ENCODE measurements at regions not wholly inside any gene's neighbourhood (a gene's known extent, or its start where the extent isn't known, plus 50 kb on each side); places are given as distances from the start of the nearest gene placed in this dataset.
A peak's percentile ranks its signal among the peaks of the same experiment; 100 is the strongest.
"Not testable (repeated sequence)": the region's sequence is repeated elsewhere in the genome, so short reads cannot be mapped to it uniquely, and the experiment has no call there.

DNA sequence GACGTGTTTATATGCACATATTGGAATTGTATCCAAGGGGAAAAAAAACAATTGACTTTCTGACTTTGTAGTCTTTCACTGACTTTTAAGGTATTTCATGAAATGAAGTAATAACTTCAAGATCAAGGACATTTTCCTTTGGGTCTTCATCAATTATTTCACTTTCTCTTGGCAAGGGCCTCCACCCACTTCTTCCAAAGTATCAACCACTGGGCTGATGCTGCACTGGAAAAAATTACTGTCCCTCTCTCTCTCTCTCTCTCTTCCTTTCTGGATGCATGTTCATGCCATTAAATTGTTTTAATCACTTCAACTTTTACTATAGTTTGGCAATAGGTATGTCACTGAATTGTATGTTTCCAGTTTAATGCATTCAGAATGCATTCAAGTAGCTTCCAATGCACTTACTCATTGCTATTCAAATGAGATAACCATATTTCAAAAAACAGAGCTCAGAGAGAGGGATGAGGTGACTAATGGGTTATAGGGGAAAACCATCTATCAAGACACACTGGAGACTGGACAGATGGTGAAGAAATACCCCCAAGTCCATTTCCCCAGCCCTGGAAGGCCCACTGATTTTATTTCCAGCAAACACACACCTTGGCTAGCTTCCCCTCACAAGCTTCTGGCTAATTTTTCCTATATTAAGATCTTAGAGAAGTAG is 585.3 kb downstream of the EBF1 start:
- DNase-seq: peak in 1 of 2 experiments; percentile 9

DNA sequence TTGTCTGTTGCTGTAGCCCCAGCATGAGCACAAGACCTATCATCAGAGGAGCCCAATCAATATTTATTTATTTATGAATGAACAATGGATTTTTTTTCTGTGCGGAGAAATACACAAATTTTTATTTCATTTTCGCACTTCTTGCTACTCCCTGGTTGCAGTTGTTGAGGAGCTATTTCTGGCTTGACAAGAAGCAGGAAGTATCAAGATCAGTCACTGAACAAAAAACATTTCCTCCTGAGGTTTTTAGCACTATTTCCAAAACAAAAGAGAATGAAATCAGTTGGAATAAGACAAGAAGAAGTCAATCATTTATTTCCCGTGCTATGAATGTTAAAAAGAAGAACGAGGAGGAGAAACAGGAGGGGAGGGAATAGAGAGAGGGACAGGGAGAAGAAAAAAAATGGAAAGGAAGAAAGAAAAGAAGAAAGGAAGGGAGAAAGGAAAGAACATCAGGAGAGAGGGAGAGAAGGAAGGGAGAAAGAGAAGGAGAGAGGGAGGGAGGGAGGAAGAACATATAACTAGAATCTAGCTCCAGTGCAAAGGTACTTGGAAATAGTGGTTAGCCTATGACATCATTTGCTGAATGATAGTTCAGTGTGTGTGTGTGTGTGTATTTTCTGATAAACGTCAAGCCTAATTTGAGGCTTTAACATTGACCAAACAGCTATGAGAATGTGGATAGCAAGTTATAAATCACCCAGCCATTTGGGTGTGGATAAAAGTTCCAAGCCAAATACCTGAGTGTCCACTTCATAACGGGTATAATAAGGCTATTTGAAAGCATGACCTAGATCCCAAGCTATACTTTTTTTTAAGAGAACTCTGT is 586.0 kb downstream of the EBF1 start:
- DNase-seq: no peak

DNA sequence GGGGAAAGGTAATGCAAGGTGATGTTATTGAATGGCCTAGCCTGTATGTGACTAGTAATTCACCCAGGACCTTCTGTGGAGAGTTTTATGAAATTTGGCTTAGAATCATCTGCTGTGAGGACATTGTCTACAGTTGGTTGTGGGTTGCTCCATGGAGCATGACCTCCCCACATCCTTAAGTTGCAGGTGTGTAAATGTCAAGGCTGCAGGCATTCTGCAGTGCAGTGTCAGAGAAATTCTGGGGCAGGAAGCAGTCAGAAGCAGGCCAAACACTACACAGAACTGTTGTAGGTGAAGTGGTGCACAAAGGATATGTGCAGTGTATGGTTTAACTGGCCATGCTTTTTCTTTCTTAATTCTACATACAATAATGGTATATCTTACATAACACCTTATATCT is 588.3 kb downstream of the EBF1 start:
- no peak for DNase-seq

DNA sequence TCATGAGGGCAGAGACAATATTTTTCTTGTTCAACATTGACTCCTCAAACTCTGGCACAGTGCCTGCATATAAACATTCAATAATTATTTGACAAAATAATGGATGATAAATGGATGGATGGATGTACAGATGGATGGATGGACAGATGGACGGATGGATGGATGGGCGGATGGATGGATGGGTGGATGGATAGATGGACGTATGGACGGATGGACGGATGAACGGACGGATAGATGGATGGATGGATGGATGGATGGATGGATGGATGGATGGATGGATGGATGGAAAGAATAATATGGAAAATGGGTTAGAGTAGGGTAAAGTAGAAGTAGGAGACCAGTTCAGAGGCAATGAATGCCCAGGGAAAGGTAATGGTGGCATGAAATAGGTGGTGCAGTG is 589.2 kb downstream of the EBF1 start:
- DNase-seq: no peak

DNA sequence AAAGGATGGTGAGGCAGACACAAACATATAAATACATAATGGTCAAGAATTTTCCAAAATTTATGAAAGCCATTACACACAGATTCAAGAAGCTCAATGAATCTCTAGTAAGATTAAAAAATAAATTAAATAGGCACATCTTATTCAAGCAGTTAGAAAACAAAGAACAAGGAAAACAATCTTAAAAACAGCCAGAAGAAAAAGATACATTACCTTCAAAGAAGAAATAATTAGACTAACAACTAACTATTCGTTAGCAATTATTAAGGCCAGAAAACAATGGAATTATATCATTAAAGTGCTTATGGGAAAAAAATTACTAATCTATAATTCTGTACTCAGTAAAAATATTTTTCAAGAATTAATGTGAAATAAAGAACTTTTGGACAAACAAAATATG is 593.1 kb downstream of the EBF1 start:
- DNase-seq: no peak

DNA sequence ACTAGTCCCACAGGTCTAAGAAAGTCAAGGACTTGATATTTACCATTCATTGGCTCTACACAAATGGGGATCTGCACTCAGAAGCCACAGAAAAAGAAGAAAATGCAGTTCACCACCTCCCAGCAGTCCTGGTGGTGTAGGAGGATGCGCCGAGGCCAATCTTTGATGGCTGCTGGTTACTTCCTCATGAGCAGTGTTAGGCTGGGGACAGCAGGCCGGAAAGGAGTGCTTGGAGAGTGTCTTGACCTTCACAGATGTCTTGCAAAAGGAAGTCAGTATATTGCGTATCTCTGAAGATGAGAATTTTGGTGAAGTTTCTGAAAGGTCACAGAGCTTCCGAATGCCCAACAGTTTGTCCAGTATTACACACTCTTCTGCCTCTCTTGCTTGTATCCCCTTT is 597.0 kb downstream of the EBF1 start:
- no peak for DNase-seq

DNA sequence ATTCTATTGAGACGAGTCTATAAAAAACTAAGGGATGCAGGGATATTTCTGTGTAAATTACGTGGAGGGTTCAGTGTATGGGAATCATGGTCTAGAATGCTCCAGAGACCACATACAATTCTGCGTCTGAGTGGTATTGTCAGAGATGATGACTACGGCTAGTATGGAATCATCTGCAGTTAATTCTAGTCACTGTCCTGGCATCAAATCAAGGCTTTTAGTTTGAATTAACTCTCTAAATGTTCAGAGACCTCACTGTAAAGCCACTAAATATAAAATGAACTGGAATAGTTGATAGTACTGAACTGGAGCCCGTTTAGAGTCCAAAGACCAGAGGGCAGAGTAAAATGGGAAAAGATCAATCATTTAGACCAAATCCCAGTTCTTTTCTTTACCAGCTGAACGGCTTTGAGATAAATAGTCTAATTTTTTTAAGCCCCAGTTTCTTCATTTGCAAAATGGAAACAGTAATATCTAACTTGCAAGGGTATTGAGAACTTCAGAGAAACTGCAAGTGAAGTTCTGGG is 599.8 kb downstream of the EBF1 start:
- DNase-seq: no peak

DNA sequence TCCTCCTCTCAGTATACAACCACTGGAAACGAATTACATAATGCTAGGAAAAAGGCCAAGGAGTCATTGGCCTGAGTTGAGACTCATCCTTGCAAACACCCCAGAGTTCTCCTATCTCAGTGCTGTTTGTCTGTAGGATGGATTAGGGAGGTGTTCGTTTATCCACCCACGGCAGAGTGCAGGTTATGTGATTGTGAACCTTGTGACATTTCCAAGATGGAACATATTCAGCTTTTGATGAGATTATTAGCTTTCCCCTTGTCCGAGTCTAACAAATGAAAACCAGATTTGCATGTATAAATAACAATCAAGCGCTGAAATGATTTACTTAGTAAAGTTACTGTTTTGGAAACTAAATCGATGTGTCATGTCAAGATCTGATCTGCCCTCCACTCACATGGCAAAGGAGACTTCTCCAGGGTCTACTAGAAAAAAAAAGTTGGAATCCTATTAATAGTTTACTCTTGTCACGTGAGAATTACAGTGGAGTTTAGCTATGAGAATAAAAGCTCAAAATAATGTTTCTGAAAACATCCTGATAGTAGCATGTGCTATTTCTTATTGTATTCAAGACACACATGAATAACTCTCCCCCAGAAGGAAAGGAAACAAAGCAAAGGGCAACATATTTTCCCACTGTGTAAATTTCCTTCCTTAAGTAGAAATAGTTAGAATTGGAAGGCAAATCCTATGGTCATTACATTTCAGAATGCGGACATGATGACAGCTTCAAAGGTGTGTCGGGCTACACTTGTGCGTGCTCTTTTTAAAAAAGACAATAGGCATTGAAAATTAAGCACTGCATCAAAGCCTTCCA is 600.4 kb downstream of the EBF1 start:
- DNase-seq: no peak

DNA sequence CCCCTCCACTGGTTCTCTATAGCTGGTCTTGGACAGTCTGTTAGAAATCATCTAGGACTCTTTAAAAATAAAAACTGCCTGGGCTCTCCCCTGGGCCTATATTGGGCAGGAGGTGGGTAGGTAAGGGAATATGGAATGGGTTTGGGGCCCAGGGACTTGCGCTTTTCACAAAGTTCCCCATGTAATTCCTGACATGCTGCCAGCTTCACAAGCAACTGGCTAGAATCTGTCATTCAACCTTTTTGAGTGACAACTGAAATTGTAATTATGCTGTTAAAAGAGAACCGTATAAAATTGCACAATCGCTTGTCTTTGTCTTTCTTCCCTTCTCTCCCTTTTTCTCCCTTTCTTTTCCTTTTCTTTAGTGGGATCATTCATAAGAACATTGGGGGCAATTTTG is 603.1 kb downstream of the EBF1 start:
- no peak for DNase-seq

DNA sequence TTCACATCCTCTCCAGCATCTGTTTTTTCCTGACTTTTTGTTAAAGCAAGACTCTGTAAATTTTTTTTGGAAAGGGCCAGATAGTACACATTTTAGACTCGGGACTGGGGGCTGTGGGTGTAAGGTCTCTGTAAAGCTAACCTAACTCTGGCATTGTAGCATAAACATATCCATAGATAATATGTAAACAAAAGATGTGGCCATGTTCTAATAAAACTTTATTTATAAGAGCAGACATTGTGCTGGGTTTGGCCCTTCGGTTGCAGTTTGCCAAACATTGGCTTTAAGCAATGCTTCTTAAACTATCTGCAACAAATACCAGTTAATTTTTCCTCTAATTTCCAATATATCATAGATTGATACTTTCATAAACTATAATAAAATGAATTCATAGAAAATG is 605.2 kb downstream of the EBF1 start:
- no peak for DNase-seq

DNA sequence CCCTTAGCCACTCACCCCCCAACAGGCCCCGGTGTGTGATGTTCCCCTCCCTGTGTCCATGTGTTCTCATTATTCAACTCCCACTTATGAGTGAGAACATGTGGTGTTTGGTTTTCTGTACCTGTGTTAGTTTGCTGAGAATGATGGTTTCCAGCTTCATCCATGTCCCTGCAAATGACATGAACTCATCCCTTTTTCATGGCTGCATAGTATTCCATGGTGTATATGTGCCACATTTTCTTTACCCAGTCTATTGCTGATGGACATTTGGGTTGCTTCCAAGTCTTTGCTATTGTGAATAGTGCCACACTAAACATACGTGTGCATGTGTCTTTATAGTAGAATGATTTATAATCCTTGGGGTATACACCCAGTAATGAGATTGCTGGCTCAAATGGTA is 605.7 kb downstream of the EBF1 start:
- not testable (repeated sequence) for DNase-seq

DNA sequence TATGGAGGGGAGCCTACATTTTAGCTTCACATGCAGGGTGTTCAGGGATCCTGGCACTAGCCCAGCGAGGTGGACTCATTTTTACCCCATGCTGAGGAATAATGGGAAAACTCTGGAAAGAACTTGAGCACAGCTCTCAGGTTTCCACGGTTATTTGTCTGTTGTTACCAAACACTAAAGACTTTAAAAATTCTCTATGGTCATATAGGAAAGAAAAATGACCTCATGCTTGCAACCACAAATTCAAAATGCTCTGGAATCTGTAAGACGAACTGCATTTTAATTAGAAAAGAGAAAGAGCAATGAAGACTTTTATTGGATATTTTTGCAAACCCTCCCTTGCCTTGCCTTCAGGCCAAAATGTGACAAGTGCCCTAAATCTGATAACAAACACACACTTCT is 606.9 kb downstream of the EBF1 start:
- no peak for DNase-seq

DNA sequence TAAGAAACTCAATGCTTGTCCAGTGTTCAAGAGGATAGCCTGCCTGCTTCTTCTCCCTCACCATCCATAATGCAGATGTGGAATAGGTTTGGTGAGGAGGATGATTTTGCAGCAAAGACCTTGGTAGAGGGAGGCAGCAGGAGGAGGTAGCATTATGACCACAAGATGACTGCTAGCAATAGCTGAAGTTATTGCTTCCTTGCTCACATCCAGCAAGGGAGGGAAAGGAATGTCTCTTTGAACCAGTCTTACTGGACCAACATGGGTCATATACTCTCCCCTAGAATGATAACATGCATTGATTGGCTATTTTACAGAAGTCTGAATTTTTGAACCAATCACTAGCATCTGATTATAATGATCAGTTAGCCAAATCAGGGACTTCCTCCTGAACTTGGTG is 607.6 kb downstream of the EBF1 start:
- no peak for DNase-seq

DNA sequence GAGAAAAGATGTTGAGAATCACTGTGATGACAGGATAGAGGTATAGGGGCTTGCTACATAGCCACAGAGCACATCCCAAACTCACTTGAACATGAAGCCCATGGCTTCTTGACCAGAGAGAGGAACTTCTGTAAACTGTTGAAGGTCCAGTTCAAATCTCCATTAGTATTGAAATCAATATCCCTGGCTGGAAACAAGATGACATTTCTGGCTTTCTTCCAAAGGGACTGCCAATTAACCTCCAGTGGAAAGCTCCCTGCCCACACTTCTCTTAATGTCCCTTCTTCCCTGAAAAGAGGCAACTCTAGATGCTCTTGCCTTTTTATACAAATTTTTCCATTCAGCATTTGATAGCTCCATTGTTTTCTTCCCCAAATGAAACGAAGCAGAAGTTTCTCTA is 612.1 kb downstream of the EBF1 start:
- no peak for DNase-seq

DNA sequence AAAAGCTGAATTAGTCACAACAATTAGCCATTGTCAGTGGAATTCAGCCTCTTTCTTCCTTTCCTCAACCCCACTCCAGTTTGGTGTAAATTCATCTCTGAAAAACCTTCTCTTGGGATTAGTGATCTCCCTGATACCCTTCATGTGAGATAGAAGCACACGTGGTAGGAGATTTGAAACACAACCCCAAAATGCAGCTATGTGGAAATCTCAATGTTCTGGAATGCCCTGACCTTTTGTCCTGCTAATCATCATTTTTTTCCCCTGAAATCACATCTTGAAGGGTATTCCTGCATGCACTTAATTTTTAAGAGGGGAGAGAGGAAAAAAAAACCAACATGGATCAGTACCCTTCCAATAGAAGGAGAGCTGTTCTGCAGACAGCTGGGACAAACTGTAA is 612.6 kb downstream of the EBF1 start:
- DNase-seq: no peak

DNA sequence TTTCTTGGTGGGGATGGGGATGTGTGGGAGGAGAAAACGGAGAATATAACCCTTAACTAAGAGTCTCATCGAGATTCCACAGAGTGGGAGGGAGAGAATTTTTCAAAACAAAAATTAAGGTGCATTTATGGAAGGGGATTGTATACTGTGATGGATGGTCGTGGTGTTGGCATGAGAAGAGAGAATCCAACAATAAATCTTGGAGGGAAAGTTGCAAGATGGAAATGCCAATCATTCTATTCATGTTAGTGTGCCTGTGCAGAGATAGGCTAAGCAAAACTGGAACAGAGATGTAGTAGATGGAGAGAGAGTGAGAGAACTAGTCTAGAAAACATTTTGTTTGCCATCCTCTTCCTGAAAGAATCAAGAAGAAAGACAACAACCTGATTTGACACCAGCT is 613.1 kb downstream of the EBF1 start:
- DNase-seq: no peak

DNA sequence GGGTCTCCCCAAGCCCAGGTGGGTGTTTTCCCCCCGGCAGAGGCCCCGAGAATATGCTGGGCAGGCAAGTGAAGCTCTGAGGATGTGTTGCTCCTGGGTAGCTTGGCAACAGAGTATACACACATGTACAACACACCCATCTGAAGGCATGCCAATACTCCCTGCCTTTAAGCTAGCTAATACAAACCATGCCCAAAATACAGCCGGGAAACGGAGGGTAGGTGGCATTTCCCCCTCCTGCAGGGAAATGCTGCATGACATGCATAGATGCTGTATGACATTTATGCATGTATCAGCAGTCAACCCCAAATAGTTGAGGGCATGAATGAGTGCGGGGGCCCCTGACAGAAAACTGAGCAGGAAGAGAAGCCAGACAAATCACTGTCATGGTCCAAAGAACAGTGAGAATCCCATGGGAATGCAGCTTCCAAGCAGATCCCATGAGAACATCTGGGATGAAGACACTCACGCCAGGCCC is 614.1 kb downstream of the EBF1 start:
- DNase-seq: no peak

DNA sequence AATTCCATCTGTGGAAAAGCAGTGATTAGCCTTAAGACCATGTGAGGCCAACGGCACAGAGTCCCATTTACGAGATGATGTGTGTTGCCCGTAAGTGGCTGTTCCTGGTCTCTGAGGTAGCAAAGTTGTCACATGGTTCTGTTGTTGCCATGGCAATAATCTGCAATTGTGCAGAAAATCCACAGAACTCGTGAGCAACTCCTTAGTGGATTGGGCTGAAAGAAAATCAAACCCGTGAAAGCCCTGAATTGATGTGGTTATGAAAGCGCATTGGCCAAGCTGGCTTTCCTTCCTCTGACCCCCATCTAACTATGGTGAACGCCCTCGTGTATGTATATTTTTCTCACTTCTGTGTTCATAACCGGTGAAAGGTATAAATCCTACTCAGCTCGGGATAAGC is 614.7 kb downstream of the EBF1 start:
- no peak for DNase-seq

DNA sequence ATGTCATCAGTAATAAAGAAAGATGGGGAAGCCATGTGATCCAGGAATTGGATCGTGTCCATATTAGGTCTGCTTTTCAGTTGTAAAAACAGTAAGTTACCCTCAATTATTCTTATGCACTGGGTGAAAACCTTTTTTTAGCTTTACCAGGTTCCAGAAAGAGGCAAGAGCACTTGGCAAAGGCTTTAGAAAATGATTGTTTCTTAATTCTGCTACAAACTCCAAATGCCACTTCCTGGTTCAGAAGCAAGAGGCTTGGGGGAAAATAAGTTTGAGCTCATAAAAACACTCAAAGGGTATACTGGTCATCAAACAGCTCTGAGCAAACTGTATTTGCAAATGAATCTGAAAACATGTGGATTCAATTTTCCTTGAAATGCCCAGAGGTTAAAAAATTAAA is 615.6 kb downstream of the EBF1 start:
- DNase-seq: peak; percentile 68 to 71

DNA sequence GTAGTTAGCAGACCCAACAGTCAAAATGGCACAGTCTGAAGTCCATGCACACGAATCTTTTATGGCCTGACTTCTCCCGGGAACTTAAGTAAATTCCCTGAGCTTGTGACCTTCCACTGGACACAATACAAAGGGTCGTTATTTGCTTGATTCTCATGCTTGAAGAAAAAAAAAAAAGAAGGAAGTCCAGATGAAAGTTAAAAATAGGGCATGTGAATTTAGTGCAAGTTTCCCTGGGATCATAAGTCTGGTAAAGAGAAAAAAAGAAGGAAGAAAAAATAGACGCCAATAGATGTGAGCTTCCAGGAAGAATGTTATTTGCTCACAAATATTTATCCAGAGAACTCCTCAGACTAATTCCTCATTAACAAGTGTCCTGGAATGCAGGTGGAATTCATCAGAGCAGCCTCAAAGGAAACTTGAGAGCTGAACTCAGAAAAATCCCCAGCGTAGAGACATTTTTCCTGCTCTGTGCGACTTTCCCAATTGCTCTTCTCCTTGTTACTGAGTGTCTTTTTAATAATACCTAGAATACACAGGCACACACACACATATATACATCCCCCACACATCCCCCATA is 616.3 kb downstream of the EBF1 start:
- DNase-seq: peak in 1 of 2 experiments; percentile 33

DNA sequence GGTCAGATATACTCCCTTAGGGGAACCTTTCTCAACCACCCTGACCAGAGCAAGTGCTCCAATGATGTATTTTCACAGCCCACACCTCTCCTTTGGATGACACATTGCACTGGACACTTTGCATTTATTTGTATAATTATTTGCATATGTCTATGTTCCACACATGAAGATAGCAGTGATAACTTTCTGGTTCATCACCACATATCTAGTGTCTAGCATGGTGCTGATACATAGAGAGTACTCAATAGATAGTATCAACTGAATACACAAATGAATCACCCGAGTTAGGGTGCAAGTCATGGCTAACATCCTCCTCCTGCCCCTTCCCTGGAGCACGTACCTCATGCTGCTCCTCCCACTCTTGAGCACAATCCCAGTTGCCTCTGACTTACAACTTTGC is 617.6 kb downstream of the EBF1 start:
- peak; percentile 95 to 99 for DNase-seq

DNA sequence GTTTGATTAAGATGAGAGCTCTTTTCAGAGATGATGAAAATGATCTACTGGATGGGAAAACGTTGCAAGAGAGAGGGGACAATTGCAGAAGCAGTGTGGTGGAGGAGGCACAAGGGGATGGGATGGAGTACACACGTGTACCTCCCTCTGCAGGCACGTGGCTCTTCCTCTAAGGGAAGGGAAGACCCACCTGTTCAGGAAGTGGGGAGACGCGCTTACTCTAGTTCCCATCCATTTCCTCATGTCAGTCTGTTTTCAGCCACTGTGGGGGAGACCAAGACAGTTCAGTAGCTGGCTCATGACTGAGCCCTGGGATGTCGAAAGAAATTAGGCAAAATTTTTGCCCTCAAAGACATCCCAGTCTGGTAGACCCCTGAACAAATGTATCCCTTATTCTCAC is 619.2 kb upstream of the CLINT1 start:
- no peak for DNase-seq

DNA sequence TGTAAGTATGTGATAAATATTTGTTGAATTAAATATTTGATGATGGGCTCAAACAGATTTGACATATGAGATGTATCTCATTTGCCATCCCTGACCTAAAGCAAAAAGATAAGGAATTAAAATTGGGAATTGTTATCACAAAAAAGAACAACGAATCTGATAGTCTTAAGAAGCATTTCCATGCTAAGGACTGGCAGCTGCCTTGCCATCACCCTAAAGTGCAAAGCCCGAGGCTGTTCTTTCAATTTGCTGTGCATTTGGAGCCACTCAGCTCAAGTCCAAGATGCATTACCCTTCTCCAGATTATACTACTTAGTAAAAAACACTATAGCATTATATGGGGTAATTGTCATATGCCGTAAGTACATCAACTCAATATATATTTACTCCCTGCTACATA is 618.3 kb upstream of the CLINT1 start:
- no peak for DNase-seq
